K562 (cell line): ENCODE measurements at regions not wholly inside any gene's neighbourhood (a gene's known extent, or its start where the extent isn't known, plus 50 kb on each side); places are given as distances from the start of the nearest gene placed in this dataset.

Experiments
- ATAC-seq: fragments of 200-7000 bp; cut with Tn5 transposase; 3 replicates; pipeline ENCODE4 v1.9.1; 2020; ENCODE audit warnings: moderate library complexity
- BruUV-seq: library from RNA; stranded (reverse); fragments of 400-500 nt; replicated peaks from 2 replicates; lab custom pipeline; 2021; lab: Mats Ljungman, UMichigan
- CTCF ChIA-PET: fragments of 300-600 bp; formaldehyde crosslinking; extraction: SDS; loops from one replicate; lab custom pipeline; 2021; ENCODE audit warnings: low intra/inter-chr PET ratio; lab: Yijun Ruan, JAX
- POLR2A ChIA-PET: fragments of 300-600, 350-650 bp; sonication (Branson Sonifier 250); formaldehyde crosslinking; extraction: SDS; loops from one replicate; lab custom pipeline; 2021; ENCODE audit warnings: antibody characterized with exemption, inconsistent platforms; lab: Yijun Ruan, JAX
- DNase-seq, 4 experiments: peaks; one replicate each; pipeline versions ENCODE4 v3.0.0 to v3.0.0-alpha.2; 2011 to 2018; ENCODE audit warnings: low spot score in 3 of 4, mixed read lengths in 3 of 4; ENCODE audit errors: extremely low read depth in 1 of 4
- FAIRE-seq: peaks from 2 replicates; lab custom pipeline; 2011; peaks lifted over from hg19 to GRCh38; lab: Jason Lieb, UNC
- H2AFZ ChIP-seq: 2 replicates; pipeline ENCODE4 v1.6.0; 2011; ENCODE audit warnings: low read depth, low read length, control low read depth, inconsistent platforms
- H3K27ac ChIP-seq: fragments of 200-600 bp; 3 replicates; pipeline ENCODE4 v1.8.0; 2011; ENCODE audit warnings: low read depth, mild to moderate bottlenecking, control low read depth, inconsistent platforms, low read length, moderate library complexity, mixed read lengths; ENCODE audit errors: extremely low read depth
- H3K27me3 ChIP-seq, 2 experiments: fragments of 300-600 bp in 1 of 2; 2 replicates in 1 of 2; 3 replicates in 1 of 2; pipeline versions ENCODE4 v1.6.0 to v1.8.0; 2011; ENCODE audit warnings: inconsistent platforms in 2 of 2, low read length in 2 of 2, mild to moderate bottlenecking in 1 of 2, mixed read lengths in 1 of 2, moderate library complexity in 1 of 2; ENCODE audit not compliant: control insufficient read depth in 2 of 2, insufficient read depth in 2 of 2
- H3K36me3 ChIP-seq: fragments of 300-600 bp; 3 replicates; pipeline ENCODE4 v1.8.0; 2011; ENCODE audit warnings: mild to moderate bottlenecking, low read length, inconsistent platforms; ENCODE audit not compliant: control insufficient read depth, insufficient read depth
- H3K4me1 ChIP-seq, 2 experiments: fragments of 200-600 bp in 1 of 2; replicated peaks in 1 of 2; 2 replicates in 1 of 2; 3 replicates in 1 of 2; pipeline versions ENCODE4 v1.5.1 to v1.8.0; 2011; ENCODE audit warnings: inconsistent platforms in 2 of 2, low read length in 2 of 2, mild to moderate bottlenecking in 1 of 2, mixed read lengths in 1 of 2, moderate library complexity in 1 of 2; ENCODE audit not compliant: control insufficient read depth in 2 of 2, insufficient read depth in 2 of 2
- H3K4me2 ChIP-seq: 2 replicates; pipeline ENCODE4 v1.6.1; 2011; ENCODE audit warnings: low read length, control low read depth, inconsistent platforms, mixed read lengths; ENCODE audit not compliant: insufficient read depth
- H3K4me3 ChIP-seq: fragments of 200-600 bp; sonication (generic), shearing (Covaris generic); 2 replicates; pipeline ENCODE4 v1.5.1; 2016; ENCODE audit warnings: control low read depth, inconsistent platforms
- H3K79me2 ChIP-seq: fragments of 200-600 bp; 3 replicates; pipeline ENCODE4 v1.8.0; 2011; ENCODE audit warnings: low read length, inconsistent platforms; ENCODE audit not compliant: control insufficient read depth, insufficient read depth
- H3K9ac ChIP-seq, 2 experiments: 2 replicates each; pipeline versions ENCODE4 v1.6.0 to v1.6.1; 2011; ENCODE audit warnings: low read depth in 2 of 2, low read length in 2 of 2, control low read depth in 1 of 2, inconsistent platforms in 1 of 2, mild to moderate bottlenecking in 1 of 2, mixed read lengths in 1 of 2; ENCODE audit not compliant: insufficient read depth in 1 of 2
- H3K9me1 ChIP-seq: one replicate; pipeline ENCODE4 v1.6.0; 2011; ENCODE audit warnings: inconsistent platforms, mild to moderate bottlenecking, low read length, moderate library complexity; ENCODE audit not compliant: control insufficient read depth, insufficient read depth
- H3K9me3 ChIP-seq: replicated peaks from 2 replicates; pipeline ENCODE4 v1.5.1; 2011; ENCODE audit warnings: low read depth, low read length, inconsistent platforms; ENCODE audit not compliant: control insufficient read depth, insufficient read depth
- H4K20me1 ChIP-seq: replicated peaks from 2 replicates; pipeline ENCODE4 v1.6.1; 2011; ENCODE audit warnings: low read length, inconsistent platforms, mixed read lengths; ENCODE audit not compliant: control insufficient read depth, insufficient read depth
- RHOXF2B ChIP-seq: fragments of 250-450 bp; sonication (Bioruptor Pico); conservative IDR thresholded peaks from 2 replicates; pipeline ENCODE4 v1.5.1; 2021
- ZBTB40 ChIP-seq, 2 experiments: fragments of 450-650 bp in 1 of 2; sonication (generic) in 1 of 2; formaldehyde crosslinking in 1 of 2; IDR thresholded peaks; 2 replicates each; pipeline versions ENCODE4 v1.7.1 to v1.9.0; 2016 to 2022; ENCODE audit warnings: inconsistent platforms in 1 of 2, mild to moderate bottlenecking in 1 of 2, missing genetic modification reagents in 1 of 2
- WGBS: fragments of 100-300 bp; shearing (Covaris generic); methylation state at CpG from one replicate; pipeline ENCODE4 v1.1.6; 2016; ENCODE audit warnings: low coverage, mixed read lengths; ENCODE audit not compliant: insufficient coverage; ENCODE audit errors: missing lambda C conversion rate; 5-methylcytosine and 5-hydroxymethylcytosine counted together
- in situ Hi-C: fragments of 300-500 bp; cut with MboI; formaldehyde crosslinking; loops from 4 replicates; pipeline ENCODE4 v1.15.0; 2018; ENCODE audit warnings: inconsistent platforms, mixed read lengths
- intact Hi-C: fragments of 100-400 bp; cut with micrococcal nuclease; formaldehyde crosslinking; loops from 2 replicates; pipeline ENCODE4 v1.14.2; 2022

DNA sequence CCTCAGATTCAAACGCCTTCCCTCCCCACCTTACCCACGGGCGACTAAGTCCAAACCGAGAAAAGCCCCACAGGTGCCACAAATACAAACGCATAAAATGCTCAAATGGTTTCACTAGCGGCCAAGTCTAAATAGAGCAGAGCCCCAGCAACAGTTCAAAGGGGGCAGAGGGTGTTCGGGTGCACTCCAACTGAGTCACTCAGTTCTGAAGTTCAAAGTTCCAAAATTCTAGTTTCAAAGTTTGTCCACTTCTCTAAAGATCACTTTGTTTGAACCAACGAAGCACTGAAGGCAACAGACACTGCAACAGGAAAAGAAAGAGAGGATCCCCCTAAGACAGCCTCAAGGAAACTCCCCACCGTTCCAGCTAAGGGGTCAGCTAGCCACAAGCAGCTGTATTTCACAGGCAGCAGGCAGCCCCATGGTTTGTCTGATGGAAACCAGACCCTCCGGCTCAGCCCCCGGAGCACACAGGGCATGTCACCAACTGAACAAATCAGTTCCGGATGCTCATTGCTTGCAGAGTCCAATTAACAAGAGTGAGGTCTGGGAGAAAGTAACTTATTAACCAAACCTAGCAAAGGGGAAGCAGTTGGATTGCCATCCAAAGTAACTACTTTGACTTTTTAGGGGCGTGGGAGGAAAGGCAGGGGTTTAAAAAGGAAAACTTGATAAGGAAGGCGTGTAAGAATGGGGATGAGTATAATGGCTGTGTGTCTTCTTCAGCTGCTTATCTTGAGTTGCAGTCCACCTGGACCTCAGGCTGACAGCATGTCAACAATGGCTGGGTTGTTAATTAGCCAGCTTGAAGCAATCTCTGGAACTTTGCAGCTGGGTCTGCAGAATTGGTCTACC lies 1423.9 kb upstream of the PRMT6 start:
- DNase-seq (no peak), ATAC-seq (no peak), FAIRE-seq (no peak)
- Histone ChIP-seq H3K27ac (no peak overlapping the region), H2AFZ (no peak overlapping the region), H3K4me2 (no peak overlapping the region), H3K4me1 (no peaks in the 10 kb centered on the region), H3K9ac (no peak overlapping the region), H3K4me3 (no peak overlapping the region), H3K79me2 (no peaks in the 10 kb centered on the region), H4K20me1 (no peaks in the 10 kb centered on the region), H3K9me1 (no peaks in the 10 kb centered on the region), H3K36me3 (no peaks in the 10 kb centered on the region), H3K27me3 (no peaks in the 10 kb centered on the region), H3K9me3 (no peaks in the 10 kb centered on the region)
- in situ Hi-C loops (no loop called here), intact Hi-C loops (no loop called here)
- no peak for TF ChIP-seq ZBTB40 (IDR thresholded peaks at IDR 0.05)
- no peak for TF ChIP-seq ZBTB40 (CRISPR knock-in tag; IDR thresholded peaks at IDR 0.05)
- no peak for TF ChIP-seq RHOXF2B (CRISPR knock-in tag)
- 0% methylated on average over 12 of the region's 14 CpGs for WGBS
- POLR2A ChIA-PET: no interaction called here
- CTCF ChIA-PET: no interaction called here
- no TSS peak for BruUV-seq
